ENCODE measurements at regions not wholly inside any gene's neighbourhood (a gene's known extent, or its start where the extent isn't known, plus 50 kb on each side); places are given as distances from the start of the nearest gene placed in this dataset.

DNA sequence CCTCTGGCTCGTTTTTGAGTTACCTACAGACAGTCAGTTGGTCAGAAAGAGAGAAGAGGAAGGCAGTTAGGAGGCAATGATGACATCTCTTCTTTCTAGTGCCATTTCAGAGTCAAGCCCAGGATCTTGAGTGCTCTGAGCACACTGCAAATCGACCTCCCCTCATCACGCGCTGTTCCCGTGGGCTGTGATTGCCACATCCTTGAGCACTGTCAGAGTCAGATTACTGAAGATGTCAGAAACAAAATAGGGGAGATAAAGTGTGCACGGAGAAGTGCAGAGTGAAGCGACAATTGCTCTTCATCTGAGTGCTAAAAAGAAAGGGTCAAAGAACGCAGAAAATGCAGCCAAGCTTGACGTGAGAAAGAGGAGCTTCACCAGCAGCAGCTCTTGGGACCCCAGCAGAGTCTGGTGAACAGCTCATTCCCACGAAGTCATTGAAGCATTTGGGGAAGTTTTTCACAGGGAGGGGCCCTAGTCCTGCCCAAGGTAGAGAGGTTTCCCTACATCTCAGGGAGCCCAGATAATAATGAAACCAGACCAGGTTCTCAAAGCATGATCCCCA, 661.7 kb upstream of the AUTS2 start:
- peaks cover 0 to 1% (median 0%) of the 10 kb centered on the region in 3 donors for H3K27me3 ChIP-seq (ENCODE audit: control insufficient read depth in 3 of 3, insufficient read depth in 3 of 3, low read length in 3 of 3)
- 65 to 68% (median 68%) methylated on average over 10 of the region's 10 CpGs for WGBS, 3 donors
- no peak overlapping the region for H3K27ac ChIP-seq (ENCODE audit: low read depth in 1 of 3, low read length in 2 of 3)
- FAIRE-seq (no peak), DNase-seq (no peak)
- no peaks in the 10 kb centered on the region for H3K4me1 ChIP-seq (ENCODE audit: control insufficient read depth in 3 of 3, insufficient read depth in 2 of 3, low read depth in 1 of 3, low read length in 2 of 3)
- H3K36me3 ChIP-seq (ENCODE audit: control insufficient read depth in 3 of 3, insufficient read depth in 2 of 3, low read depth in 1 of 3, low read length in 3 of 3), result no peaks in the 10 kb centered on the region
- H3K4me3 ChIP-seq (ENCODE audit: low read depth in 1 of 3, low read length in 3 of 3), result no peak overlapping the region
- no peaks in the 10 kb centered on the region for H3K9me3 ChIP-seq (ENCODE audit: control insufficient read depth in 2 of 2, insufficient read depth in 1 of 2, low read depth in 1 of 2, low read length in 1 of 2)

DNA sequence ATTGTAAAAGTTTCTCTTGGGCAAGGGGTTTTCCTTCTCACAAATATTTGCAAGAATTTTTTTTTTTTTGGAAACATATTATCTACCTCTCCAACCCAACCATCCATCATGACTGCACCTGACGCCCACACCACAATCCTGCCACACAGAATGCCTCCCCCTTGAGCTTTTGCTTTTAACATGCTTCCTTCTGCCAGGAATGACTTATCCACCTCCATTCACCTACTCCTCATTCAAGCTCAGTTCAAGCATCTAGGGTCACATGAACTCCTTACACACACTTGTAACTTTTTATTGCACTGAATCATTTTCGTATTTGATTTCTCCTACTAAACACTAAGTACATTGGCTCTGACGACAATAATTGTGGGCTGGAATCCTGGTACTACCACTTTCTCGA, 660.1 kb upstream of the AUTS2 start:
- no peak for FAIRE-seq
- Histone ChIP-seq H3K27me3 (ENCODE audit: control insufficient read depth in 3 of 3, insufficient read depth in 3 of 3, low read length in 3 of 3) (no peaks in the 10 kb centered on the region), H3K27ac (ENCODE audit: low read depth in 1 of 3, low read length in 2 of 3) (no peak overlapping the region), H3K4me3 (ENCODE audit: low read depth in 1 of 3, low read length in 3 of 3) (no peak overlapping the region), H3K4me1 (ENCODE audit: control insufficient read depth in 3 of 3, insufficient read depth in 2 of 3, low read depth in 1 of 3, low read length in 2 of 3) (no peaks in the 10 kb centered on the region), H3K9me3 (ENCODE audit: control insufficient read depth in 2 of 2, insufficient read depth in 1 of 2, low read depth in 1 of 2, low read length in 1 of 2) (no peaks in the 10 kb centered on the region), H3K36me3 (ENCODE audit: control insufficient read depth in 3 of 3, insufficient read depth in 2 of 3, low read depth in 1 of 3, low read length in 3 of 3) (no peaks in the 10 kb centered on the region)
- no peak for DNase-seq
- WGBS, 3 donors, result 61 to 83% (median 69%) methylated on average over 4 of the region's 4 CpGs

DNA sequence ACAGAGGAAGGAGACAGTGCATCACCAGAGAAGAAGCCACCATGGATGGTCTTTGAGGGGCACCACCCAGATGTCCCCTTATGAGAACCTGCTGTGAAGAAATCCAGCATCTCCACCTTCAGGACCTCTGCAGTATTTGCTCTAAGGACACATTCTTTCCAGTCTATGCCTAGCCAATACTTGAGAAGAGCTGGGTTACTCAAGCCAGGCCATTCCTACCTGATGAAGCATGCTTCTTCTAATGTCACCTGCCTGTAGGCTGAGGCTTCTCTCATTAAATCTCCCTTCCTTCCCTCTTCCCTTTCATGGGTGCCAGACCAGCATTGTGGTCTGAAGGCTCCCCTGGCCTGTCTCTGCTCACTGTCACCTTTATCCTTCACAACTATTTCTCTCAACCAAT, 654.5 kb upstream of the AUTS2 start:
- FAIRE-seq, result no peak
- Histone ChIP-seq H3K27ac (ENCODE audit: low read depth in 1 of 3, low read length in 2 of 3) (no peak overlapping the region), H3K4me1 (ENCODE audit: control insufficient read depth in 3 of 3, insufficient read depth in 2 of 3, low read depth in 1 of 3, low read length in 2 of 3) (no peaks in the 10 kb centered on the region), H3K27me3 (ENCODE audit: control insufficient read depth in 3 of 3, insufficient read depth in 3 of 3, low read length in 3 of 3) (no peaks in the 10 kb centered on the region), H3K9me3 (ENCODE audit: control insufficient read depth in 2 of 2, insufficient read depth in 1 of 2, low read depth in 1 of 2, low read length in 1 of 2) (peaks cover 0 to 4% of the 10 kb centered on the region in 2 donors), H3K36me3 (ENCODE audit: control insufficient read depth in 3 of 3, insufficient read depth in 2 of 3, low read depth in 1 of 3, low read length in 3 of 3) (no peaks in the 10 kb centered on the region), H3K4me3 (ENCODE audit: low read depth in 1 of 3, low read length in 3 of 3) (no peak overlapping the region)
- DNase-seq, result no peak

DNA sequence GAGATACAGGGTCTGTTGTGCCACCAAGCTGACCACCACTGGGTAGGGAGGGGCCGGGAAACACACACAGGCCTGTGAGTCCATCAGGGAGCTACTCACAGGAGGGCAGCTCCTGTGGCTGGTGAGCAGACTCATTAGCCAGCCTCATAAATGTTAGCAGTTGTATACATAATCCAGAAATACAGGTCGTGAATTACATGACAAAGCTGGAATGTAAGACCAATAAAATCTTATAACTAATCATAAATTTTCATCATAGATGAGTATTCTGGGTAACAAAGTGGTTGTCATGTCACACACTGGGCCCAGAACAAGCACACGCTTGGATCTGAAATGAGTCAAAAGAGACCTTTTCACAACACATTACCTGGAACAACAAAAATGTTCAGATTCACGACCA, 642.6 kb upstream of the AUTS2 start:
- no peak for FAIRE-seq
- no peak for DNase-seq
- Histone ChIP-seq H3K4me3 (ENCODE audit: low read depth in 1 of 3, low read length in 3 of 3) (no peak overlapping the region), H3K36me3 (ENCODE audit: control insufficient read depth in 3 of 3, insufficient read depth in 2 of 3, low read depth in 1 of 3, low read length in 3 of 3) (no peaks in the 10 kb centered on the region), H3K27me3 (ENCODE audit: control insufficient read depth in 3 of 3, insufficient read depth in 3 of 3, low read length in 3 of 3) (no peaks in the 10 kb centered on the region), H3K27ac (ENCODE audit: low read depth in 1 of 3, low read length in 2 of 3) (no peak overlapping the region), H3K9me3 (ENCODE audit: control insufficient read depth in 2 of 2, insufficient read depth in 1 of 2, low read depth in 1 of 2, low read length in 1 of 2) (no peaks in the 10 kb centered on the region), H3K4me1 (ENCODE audit: control insufficient read depth in 3 of 3, insufficient read depth in 2 of 3, low read depth in 1 of 3, low read length in 2 of 3) (no peaks in the 10 kb centered on the region)
- WGBS, 3 donors, result 50 to 73% (median 64%) methylated on average over 4 of the region's 4 CpGs

DNA sequence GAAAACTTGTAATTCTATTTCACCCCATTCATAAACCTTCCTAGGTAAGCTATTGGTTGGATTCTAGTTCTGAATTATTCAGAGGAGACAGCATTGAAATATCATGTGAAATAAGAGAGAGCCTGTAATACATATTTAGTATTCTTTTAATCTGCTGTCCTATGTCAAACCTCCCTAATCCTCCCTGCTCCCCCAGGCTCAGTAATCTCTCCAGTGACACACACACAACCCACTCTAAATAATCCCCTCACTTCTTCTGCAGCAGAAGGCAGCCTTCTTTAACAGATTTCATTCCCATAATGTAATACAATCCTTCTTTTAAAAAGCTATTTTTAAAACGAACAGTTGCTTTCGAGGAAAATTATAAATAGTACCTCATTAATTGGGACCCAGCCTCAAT, 639.7 kb upstream of the AUTS2 start:
- Histone ChIP-seq H3K27me3 (ENCODE audit: control insufficient read depth in 3 of 3, insufficient read depth in 3 of 3, low read length in 3 of 3) (no peaks in the 10 kb centered on the region), H3K36me3 (ENCODE audit: control insufficient read depth in 3 of 3, insufficient read depth in 2 of 3, low read depth in 1 of 3, low read length in 3 of 3) (no peaks in the 10 kb centered on the region), H3K4me1 (ENCODE audit: control insufficient read depth in 3 of 3, insufficient read depth in 2 of 3, low read depth in 1 of 3, low read length in 2 of 3) (no peaks in the 10 kb centered on the region), H3K4me3 (ENCODE audit: low read depth in 1 of 3, low read length in 3 of 3) (no peak overlapping the region), H3K9me3 (ENCODE audit: control insufficient read depth in 2 of 2, insufficient read depth in 1 of 2, low read depth in 1 of 2, low read length in 1 of 2) (no peaks in the 10 kb centered on the region), H3K27ac (ENCODE audit: low read depth in 1 of 3, low read length in 2 of 3) (no peak overlapping the region)
- 74 to 90% (median 84%) methylated on average over 2 of the region's 2 CpGs for WGBS, 3 donors
- FAIRE-seq (no peak), DNase-seq (no peak)

DNA sequence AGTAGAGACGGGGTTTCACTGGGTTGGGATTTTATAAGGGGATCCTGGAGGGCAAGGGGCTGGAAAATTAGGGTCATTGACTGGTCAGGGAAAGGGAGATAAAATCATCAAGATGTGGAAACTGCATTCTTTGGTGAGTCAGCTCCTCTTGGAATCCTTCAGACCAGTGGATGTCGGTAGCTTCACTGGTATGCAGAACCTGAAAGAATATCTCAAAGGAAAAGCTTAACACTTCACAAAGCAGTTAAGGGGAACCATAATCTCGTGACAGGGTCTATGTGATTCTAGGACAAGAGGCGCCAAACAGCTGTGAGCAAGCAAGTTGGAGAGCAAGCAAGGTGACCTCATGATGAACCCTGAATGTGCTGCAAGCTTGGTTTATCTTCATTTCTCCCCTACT, 634.7 kb upstream of the AUTS2 start:
- Histone ChIP-seq H3K27me3 (ENCODE audit: control insufficient read depth in 3 of 3, insufficient read depth in 3 of 3, low read length in 3 of 3) (no peaks in the 10 kb centered on the region), H3K4me1 (ENCODE audit: control insufficient read depth in 3 of 3, insufficient read depth in 2 of 3, low read depth in 1 of 3, low read length in 2 of 3) (no peaks in the 10 kb centered on the region), H3K27ac (ENCODE audit: low read depth in 1 of 3, low read length in 2 of 3) (no peak overlapping the region), H3K4me3 (ENCODE audit: low read depth in 1 of 3, low read length in 3 of 3) (no peak overlapping the region), H3K36me3 (ENCODE audit: control insufficient read depth in 3 of 3, insufficient read depth in 2 of 3, low read depth in 1 of 3, low read length in 3 of 3) (no peaks in the 10 kb centered on the region), H3K9me3 (ENCODE audit: control insufficient read depth in 2 of 2, insufficient read depth in 1 of 2, low read depth in 1 of 2, low read length in 1 of 2) (no peaks in the 10 kb centered on the region)
- FAIRE-seq, result no peak
- no peak for DNase-seq
- 52 to 57% (median 54%) methylated on average over 4 of the region's 4 CpGs for WGBS, 3 donors

DNA sequence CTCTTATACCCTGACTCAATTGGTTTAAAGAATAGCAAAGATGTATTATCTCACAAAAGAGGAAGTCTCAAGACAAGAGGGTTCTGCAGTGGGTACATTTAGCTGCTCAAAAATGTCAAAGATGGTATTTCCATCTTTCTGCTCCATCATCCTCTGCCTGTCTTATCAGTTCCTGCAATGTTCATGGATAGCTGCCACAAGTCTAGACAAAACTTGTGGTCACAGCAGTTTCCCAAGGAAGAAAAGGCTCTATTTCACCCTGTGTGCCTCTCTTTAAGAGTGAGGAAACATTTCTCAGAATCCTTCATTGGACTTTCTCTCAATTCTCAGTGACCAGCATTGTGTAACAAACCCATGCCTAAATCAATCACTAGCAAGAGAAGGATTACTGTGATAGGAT, 634.2 kb upstream of the AUTS2 start:
- Histone ChIP-seq H3K27me3 (ENCODE audit: control insufficient read depth in 3 of 3, insufficient read depth in 3 of 3, low read length in 3 of 3) (no peaks in the 10 kb centered on the region), H3K9me3 (ENCODE audit: control insufficient read depth in 2 of 2, insufficient read depth in 1 of 2, low read depth in 1 of 2, low read length in 1 of 2) (no peaks in the 10 kb centered on the region), H3K36me3 (ENCODE audit: control insufficient read depth in 3 of 3, insufficient read depth in 2 of 3, low read depth in 1 of 3, low read length in 3 of 3) (no peaks in the 10 kb centered on the region), H3K4me1 (ENCODE audit: control insufficient read depth in 3 of 3, insufficient read depth in 2 of 3, low read depth in 1 of 3, low read length in 2 of 3) (no peaks in the 10 kb centered on the region), H3K4me3 (ENCODE audit: low read depth in 1 of 3, low read length in 3 of 3) (no peak overlapping the region), H3K27ac (ENCODE audit: low read depth in 1 of 3, low read length in 2 of 3) (no peak overlapping the region)
- DNase-seq (no peak), FAIRE-seq (no peak)

DNA sequence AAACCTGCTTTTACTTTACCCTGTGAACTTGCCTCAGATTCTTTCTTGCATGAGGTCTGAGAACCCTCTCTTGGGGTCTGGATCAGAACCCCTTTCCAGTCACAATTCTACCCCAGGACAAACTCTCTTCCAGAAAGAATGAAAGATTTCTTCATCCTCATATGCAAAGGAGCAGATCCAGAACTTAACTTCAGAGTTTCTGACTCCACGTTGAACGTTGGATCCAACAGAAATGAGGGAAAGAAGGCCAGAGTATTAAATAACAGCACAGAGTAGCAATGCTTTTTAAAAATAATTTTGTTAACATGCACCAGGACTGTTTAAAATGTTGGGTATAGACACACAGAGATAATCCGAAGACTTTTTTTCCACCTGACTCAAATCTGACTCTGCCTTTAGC, 632.9 kb upstream of the AUTS2 start:
- Histone ChIP-seq H3K27me3 (ENCODE audit: control insufficient read depth in 3 of 3, insufficient read depth in 3 of 3, low read length in 3 of 3) (no peaks in the 10 kb centered on the region), H3K36me3 (ENCODE audit: control insufficient read depth in 3 of 3, insufficient read depth in 2 of 3, low read depth in 1 of 3, low read length in 3 of 3) (no peaks in the 10 kb centered on the region), H3K9me3 (ENCODE audit: control insufficient read depth in 2 of 2, insufficient read depth in 1 of 2, low read depth in 1 of 2, low read length in 1 of 2) (no peaks in the 10 kb centered on the region), H3K4me3 (ENCODE audit: low read depth in 1 of 3, low read length in 3 of 3) (no peak overlapping the region), H3K4me1 (ENCODE audit: control insufficient read depth in 3 of 3, insufficient read depth in 2 of 3, low read depth in 1 of 3, low read length in 2 of 3) (no peaks in the 10 kb centered on the region), H3K27ac (ENCODE audit: low read depth in 1 of 3, low read length in 2 of 3) (no peak overlapping the region)
- no peak for DNase-seq
- 79 to 90% (median 87%) methylated on average over 3 of the region's 3 CpGs for WGBS, 3 donors
- FAIRE-seq, result no peak

DNA sequence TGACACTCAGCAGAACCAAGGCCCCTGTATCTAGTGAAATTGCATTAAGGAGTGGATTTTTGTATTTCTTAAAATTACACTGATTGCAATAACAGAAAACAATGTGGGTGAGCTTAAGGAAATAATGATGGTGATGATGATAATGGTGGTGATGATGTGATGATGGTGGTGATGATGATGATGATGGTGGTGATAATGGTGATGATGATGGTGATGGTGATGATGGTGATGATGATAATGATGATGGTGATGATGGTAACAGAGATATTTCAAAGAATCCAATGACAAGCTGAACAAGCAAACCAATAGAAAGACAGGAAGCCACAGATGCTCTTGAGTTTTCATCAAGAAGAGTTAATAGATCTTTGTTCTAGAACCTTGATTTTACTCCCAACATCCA, 630.7 kb upstream of the AUTS2 start:
- no peak overlapping the region for H3K27ac ChIP-seq (ENCODE audit: low read depth in 1 of 3, low read length in 2 of 3)
- DNase-seq, result no peak
- no peaks in the 10 kb centered on the region for H3K9me3 ChIP-seq (ENCODE audit: control insufficient read depth in 2 of 2, insufficient read depth in 1 of 2, low read depth in 1 of 2, low read length in 1 of 2)
- H3K27me3 ChIP-seq (ENCODE audit: control insufficient read depth in 3 of 3, insufficient read depth in 3 of 3, low read length in 3 of 3), result peaks cover 0 to 6% (median 0%) of the 10 kb centered on the region in 3 donors
- no peak overlapping the region for H3K4me3 ChIP-seq (ENCODE audit: low read depth in 1 of 3, low read length in 3 of 3)
- no peaks in the 10 kb centered on the region for H3K36me3 ChIP-seq (ENCODE audit: control insufficient read depth in 3 of 3, insufficient read depth in 2 of 3, low read depth in 1 of 3, low read length in 3 of 3)
- H3K4me1 ChIP-seq (ENCODE audit: control insufficient read depth in 3 of 3, insufficient read depth in 2 of 3, low read depth in 1 of 3, low read length in 2 of 3), result no peaks in the 10 kb centered on the region
- FAIRE-seq, result no peak

Data from small intestine (tissue), 7 donors.